Activated T-cell treated with anti-CD3 and anti-CD28 coated beads, Interleukin-2, amount 50 U/mL, for 4 hours (primary cell): ENCODE measurements at regions not wholly inside any gene's neighbourhood (a gene's known extent, or its start where the extent isn't known, plus 50 kb on each side); places are given as distances from the start of the nearest gene placed in this dataset.

Source experiments
- ATAC-seq, 2 donors: fragments of 200-7000 bp; cut with Tn5 transposase; one replicate each; pipeline ENCODE4 v1.10.0; 2021
- DNase-seq: peaks from one replicate; pipeline ENCODE4 v3.0.0-alpha.2; 2020
- H3K27me3 Mint-ChIP-seq: one replicate; pipeline ENCODE4 v1.8.0; 2021; ENCODE audit warnings: low read depth, mixed read lengths
- H3K36me3 Mint-ChIP-seq: one replicate; pipeline ENCODE4 v1.8.0; 2022; ENCODE audit warnings: mixed read lengths; ENCODE audit not compliant: insufficient read depth
- H3K4me1 Mint-ChIP-seq: one replicate; pipeline ENCODE4 v1.8.0; 2021; ENCODE audit warnings: low read depth, mixed read lengths
- H3K4me3 Mint-ChIP-seq: one replicate; pipeline ENCODE4 v1.8.0; 2021; ENCODE audit warnings: mild to moderate bottlenecking, moderate library complexity, mixed read lengths
- H3K9me3 Mint-ChIP-seq: one replicate; pipeline ENCODE4 v1.8.0; 2021; ENCODE audit warnings: mixed read lengths

DNA sequence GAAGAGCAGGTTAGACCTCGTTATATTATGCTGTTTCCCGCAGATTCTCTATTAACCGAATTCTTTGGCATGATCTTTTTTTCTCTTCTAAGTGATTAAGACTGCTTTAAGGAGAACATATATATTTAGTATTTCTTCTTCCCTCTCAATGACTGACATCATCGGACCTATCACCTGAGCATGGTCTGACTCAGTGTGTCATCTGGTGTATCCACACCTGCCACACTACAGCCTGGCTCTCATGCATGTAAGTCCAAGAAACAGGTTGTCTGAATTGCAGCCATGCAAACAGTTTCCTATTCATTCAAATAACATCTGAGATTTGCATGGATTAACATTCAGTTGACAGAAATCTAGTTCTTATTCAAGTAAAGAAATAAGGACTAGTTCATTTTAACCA is 55.1 kb upstream of the CWC22 start:
- H3K36me3 Mint-ChIP-seq = no peaks in the 10 kb centered on the region
- no peak overlapping the region for H3K4me3 Mint-ChIP-seq
- no peak for ATAC-seq

DNA sequence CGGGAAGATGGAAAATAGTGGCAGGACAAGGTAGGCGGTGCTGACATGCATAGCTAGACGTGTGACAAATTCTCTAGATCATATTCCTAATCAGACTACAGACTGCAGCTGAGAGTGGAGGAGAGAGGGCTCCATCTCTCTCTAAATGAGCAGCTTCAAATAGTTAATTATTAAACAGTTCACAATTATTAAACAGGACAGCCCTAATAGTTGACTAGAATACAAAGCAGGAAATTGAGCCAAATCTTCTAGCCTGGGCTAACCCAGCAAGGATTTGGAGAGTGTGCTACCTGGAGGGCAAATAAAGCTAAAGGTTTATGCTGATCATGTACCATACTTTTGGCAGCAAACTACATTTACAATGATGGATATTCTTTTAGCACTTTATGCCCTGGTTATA is 54.4 kb upstream of the CWC22 start:
- Mint-ChIP-seq H3K9me3 (no peaks in the 10 kb centered on the region), H3K4me1 (no peaks in the 10 kb centered on the region), H3K36me3 (no peaks in the 10 kb centered on the region), H3K4me3 (no peak overlapping the region), H3K27me3 (no peaks in the 10 kb centered on the region)
- no peak for ATAC-seq
- no peak for DNase-seq

More for the DNA sequence above, 55.1 kb upstream of the CWC22 start:
- DNase-seq = no peak
- H3K4me1 Mint-ChIP-seq = no peaks in the 10 kb centered on the region
- no peaks in the 10 kb centered on the region for H3K27me3 Mint-ChIP-seq
- H3K9me3 Mint-ChIP-seq = no peaks in the 10 kb centered on the region

- Mint-ChIP-seq H3K9me3 (no peaks in the 10 kb centered on the region), H3K4me3 (no peak overlapping the region), H3K27me3 (no peaks in the 10 kb centered on the region), H3K4me1 (no peaks in the 10 kb centered on the region), H3K36me3 (no peaks in the 10 kb centered on the region)
- no peak for ATAC-seq
- no peak for DNase-seq
Observed at GRCh38 chr2:180061085-180061484, 54.0 kb upstream of the CWC22 start.

DNA sequence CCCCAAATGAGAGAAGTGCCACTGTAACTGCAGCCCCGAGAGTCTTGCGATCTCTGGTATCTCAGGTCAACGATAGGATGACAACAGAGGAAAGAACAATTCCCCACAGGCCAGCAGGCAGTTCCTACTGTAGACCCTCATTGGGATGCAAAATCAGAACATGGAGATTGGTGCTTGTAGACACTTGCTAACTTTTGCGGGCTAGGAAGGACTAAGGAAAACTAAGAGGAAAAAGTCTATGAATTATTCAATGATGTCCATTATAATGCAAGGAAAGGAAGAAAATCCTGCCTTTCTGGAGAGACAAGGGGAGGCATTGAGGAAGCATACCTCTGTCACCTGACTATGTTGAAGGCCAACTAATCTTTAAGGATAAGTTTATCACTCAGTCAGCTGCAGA is 51.9 kb upstream of the CWC22 start:
- no peaks in the 10 kb centered on the region for H3K9me3 Mint-ChIP-seq
- ATAC-seq (no peak), DNase-seq (no peak)
- no peaks in the 10 kb centered on the region for H3K36me3 Mint-ChIP-seq
- H3K4me1 Mint-ChIP-seq = no peaks in the 10 kb centered on the region
- H3K4me3 Mint-ChIP-seq = no peak overlapping the region
- H3K27me3 Mint-ChIP-seq = no peaks in the 10 kb centered on the region

- Mint-ChIP-seq H3K9me3 (no peaks in the 10 kb centered on the region), H3K4me3 (no peak overlapping the region), H3K4me1 (no peaks in the 10 kb centered on the region), H3K27me3 (no peaks in the 10 kb centered on the region), H3K36me3 (no peaks in the 10 kb centered on the region)
- DNase-seq = no peak
- no peak for ATAC-seq
Observed at GRCh38 chr2:180057706-180058412, 50.8 kb upstream of the CWC22 start.
